Activated naive CD8-positive, alpha-beta T cell (primary cell): ENCODE measurements at regions not wholly inside any gene's neighbourhood (a gene's known extent, or its start where the extent isn't known, plus 50 kb on each side); places are given as distances from the start of the nearest gene placed in this dataset.
"Not testable (repeated sequence)": the region's sequence is repeated elsewhere in the genome, so short reads cannot be mapped to it uniquely, and the experiment has no call there.

Source experiments
- H3K27ac Mint-ChIP-seq: one replicate; pipeline ENCODE4 v1.8.0; 2021; ENCODE audit warnings: mixed read lengths
- H3K27me3 Mint-ChIP-seq: one replicate; pipeline ENCODE4 v1.8.0; 2021; ENCODE audit warnings: mixed read lengths
- H3K36me3 Mint-ChIP-seq: one replicate; pipeline ENCODE4 v1.8.0; 2021; ENCODE audit warnings: mixed read lengths
- H3K4me1 Mint-ChIP-seq: one replicate; pipeline ENCODE4 v1.8.0; 2021; ENCODE audit warnings: low read depth, mixed read lengths
- H3K4me3 Mint-ChIP-seq: one replicate; pipeline ENCODE4 v1.8.0; 2021; ENCODE audit warnings: mild to moderate bottlenecking, mixed read lengths
- H3K9me3 Mint-ChIP-seq: one replicate; pipeline ENCODE4 v1.8.0; 2021; ENCODE audit warnings: low read depth, mixed read lengths

- peaks cover 12% of the 10 kb centered on the region for H3K9me3 Mint-ChIP-seq
- no peak overlapping the region for H3K27ac Mint-ChIP-seq
- peaks cover 2% of the 10 kb centered on the region for H3K36me3 Mint-ChIP-seq
- H3K4me3 Mint-ChIP-seq, result no peak overlapping the region
- no peaks in the 10 kb centered on the region for H3K27me3 Mint-ChIP-seq
- no peaks in the 10 kb centered on the region for H3K4me1 Mint-ChIP-seq
Observed at GRCh38 chr3:74165211-74165610, 449.2 kb downstream of the CNTN3 start.

GRCh38 chr3:74149466-74149865 is 465.0 kb downstream of the CNTN3 start:
- Mint-ChIP-seq H3K27me3 (no peaks in the 10 kb centered on the region), H3K27ac (no peak overlapping the region), H3K4me3 (no peak overlapping the region), H3K36me3 (no peaks in the 10 kb centered on the region), H3K4me1 (no peaks in the 10 kb centered on the region), H3K9me3 (peaks cover 12% of the 10 kb centered on the region)

- no peak overlapping the region for H3K27ac Mint-ChIP-seq
Observed at GRCh38 chr3:74145277-74145676, 469.2 kb downstream of the CNTN3 start.

GRCh38 chr3:74139648-74140047 is 474.8 kb downstream of the CNTN3 start:
- Mint-ChIP-seq H3K36me3 (no peaks in the 10 kb centered on the region), H3K27ac (no peak overlapping the region), H3K27me3 (no peaks in the 10 kb centered on the region), H3K4me3 (no peak overlapping the region), H3K9me3 (peaks cover 4% of the 10 kb centered on the region), H3K4me1 (no peaks in the 10 kb centered on the region)

More at GRCh38 chr3:74145277-74145676, 469.2 kb downstream of the CNTN3 start:
- Mint-ChIP-seq H3K36me3 (no peaks in the 10 kb centered on the region), H3K27me3 (no peaks in the 10 kb centered on the region), H3K9me3 (peaks cover 3% of the 10 kb centered on the region), H3K4me3 (no peak overlapping the region), H3K4me1 (no peaks in the 10 kb centered on the region)

GRCh38 chr3:74137790-74138189 is 476.7 kb downstream of the CNTN3 start:
- H3K27ac Mint-ChIP-seq, result no peak overlapping the region
- H3K9me3 Mint-ChIP-seq, result peaks cover 7% of the 10 kb centered on the region
- no peaks in the 10 kb centered on the region for H3K27me3 Mint-ChIP-seq

GRCh38 chr3:74135808-74136207 is 478.7 kb downstream of the CNTN3 start:
- H3K36me3 Mint-ChIP-seq, result no peaks in the 10 kb centered on the region
- H3K9me3 Mint-ChIP-seq, result peaks cover 13% of the 10 kb centered on the region
- H3K4me3 Mint-ChIP-seq, result no peak overlapping the region
- no peaks in the 10 kb centered on the region for H3K27me3 Mint-ChIP-seq
- no peak overlapping the region for H3K27ac Mint-ChIP-seq
- H3K4me1 Mint-ChIP-seq, result no peaks in the 10 kb centered on the region

More at GRCh38 chr3:74137790-74138189, 476.7 kb downstream of the CNTN3 start:
- no peaks in the 10 kb centered on the region for H3K4me1 Mint-ChIP-seq
- H3K4me3 Mint-ChIP-seq, result no peak overlapping the region
- H3K36me3 Mint-ChIP-seq, result no peaks in the 10 kb centered on the region

GRCh38 chr3:74134831-74135230 is 479.6 kb downstream of the CNTN3 start:
- Mint-ChIP-seq H3K27ac (no peak overlapping the region), H3K9me3 (peaks cover 13% of the 10 kb centered on the region), H3K36me3 (no peaks in the 10 kb centered on the region), H3K27me3 (no peaks in the 10 kb centered on the region), H3K4me1 (no peaks in the 10 kb centered on the region), H3K4me3 (no peak overlapping the region)

- H3K36me3 Mint-ChIP-seq, H3K4me1 Mint-ChIP-seq, H3K27me3 Mint-ChIP-seq, H3K27ac Mint-ChIP-seq, H3K4me3 Mint-ChIP-seq: not testable (repeated sequence)
- peaks cover 18% of the 10 kb centered on the region for H3K9me3 Mint-ChIP-seq
Observed at GRCh38 chr3:74131546-74132328, 482.7 kb downstream of the CNTN3 start.

- Mint-ChIP-seq H3K27ac (no peak overlapping the region), H3K9me3 (peaks cover 14% of the 10 kb centered on the region), H3K36me3 (no peaks in the 10 kb centered on the region), H3K27me3 (no peaks in the 10 kb centered on the region), H3K4me3 (no peak overlapping the region), H3K4me1 (no peaks in the 10 kb centered on the region)
Observed at GRCh38 chr3:74129611-74130010, 484.8 kb downstream of the CNTN3 start.

GRCh38 chr3:74129056-74129455 is 485.4 kb downstream of the CNTN3 start:
- Mint-ChIP-seq H3K9me3 (peaks cover 11% of the 10 kb centered on the region), H3K27ac (no peak overlapping the region), H3K27me3 (no peaks in the 10 kb centered on the region), H3K36me3 (no peaks in the 10 kb centered on the region), H3K4me3 (no peak overlapping the region), H3K4me1 (no peaks in the 10 kb centered on the region)

- Mint-ChIP-seq H3K27me3 (no peaks in the 10 kb centered on the region), H3K4me1 (no peaks in the 10 kb centered on the region), H3K27ac (no peak overlapping the region), H3K9me3 (peaks cover 7% of the 10 kb centered on the region), H3K4me3 (no peak overlapping the region), H3K36me3 (no peaks in the 10 kb centered on the region)
Observed at GRCh38 chr3:74127256-74127655, 487.2 kb downstream of the CNTN3 start.

- H3K36me3 Mint-ChIP-seq, result no peaks in the 10 kb centered on the region
- H3K4me3 Mint-ChIP-seq, result no peak overlapping the region
- no peak overlapping the region for H3K27ac Mint-ChIP-seq
- peaks cover 16% of the 10 kb centered on the region for H3K9me3 Mint-ChIP-seq
- no peaks in the 10 kb centered on the region for H3K27me3 Mint-ChIP-seq
- H3K4me1 Mint-ChIP-seq, result no peaks in the 10 kb centered on the region
Observed at GRCh38 chr3:74124782-74125181, 489.7 kb downstream of the CNTN3 start.

GRCh38 chr3:74122281-74122680 is 492.2 kb downstream of the CNTN3 start:
- Mint-ChIP-seq H3K36me3 (no peaks in the 10 kb centered on the region), H3K27ac (no peak overlapping the region), H3K27me3 (no peaks in the 10 kb centered on the region), H3K4me1 (no peaks in the 10 kb centered on the region), H3K4me3 (no peak overlapping the region), H3K9me3 (peaks cover 16% of the 10 kb centered on the region)

- Mint-ChIP-seq H3K4me3 (no peak overlapping the region), H3K4me1 (no peaks in the 10 kb centered on the region), H3K36me3 (no peaks in the 10 kb centered on the region), H3K27me3 (no peaks in the 10 kb centered on the region), H3K9me3 (peaks cover 12% of the 10 kb centered on the region), H3K27ac (no peak overlapping the region)
Observed at GRCh38 chr3:74121761-74122160, 492.7 kb downstream of the CNTN3 start.

- Mint-ChIP-seq H3K27ac (no peak overlapping the region), H3K4me1 (no peaks in the 10 kb centered on the region), H3K36me3 (no peaks in the 10 kb centered on the region), H3K9me3 (peaks cover 16% of the 10 kb centered on the region), H3K4me3 (no peak overlapping the region), H3K27me3 (no peaks in the 10 kb centered on the region)
Observed at GRCh38 chr3:74119221-74119620, 494.5 kb upstream of the PDZRN3 start.

GRCh38 chr3:74115906-74116305 is 491.2 kb upstream of the PDZRN3 start:
- no peaks in the 10 kb centered on the region for H3K36me3 Mint-ChIP-seq
- no peak overlapping the region for H3K4me3 Mint-ChIP-seq
- peaks cover 21% of the 10 kb centered on the region for H3K9me3 Mint-ChIP-seq
- no peaks in the 10 kb centered on the region for H3K4me1 Mint-ChIP-seq
- no peaks in the 10 kb centered on the region for H3K27me3 Mint-ChIP-seq
- no peak overlapping the region for H3K27ac Mint-ChIP-seq
